ENCODE measurements at regions not wholly inside any gene's neighbourhood (a gene's known extent, or its start where the extent isn't known, plus 50 kb on each side); places are given as distances from the start of the nearest gene placed in this dataset.

DNA sequence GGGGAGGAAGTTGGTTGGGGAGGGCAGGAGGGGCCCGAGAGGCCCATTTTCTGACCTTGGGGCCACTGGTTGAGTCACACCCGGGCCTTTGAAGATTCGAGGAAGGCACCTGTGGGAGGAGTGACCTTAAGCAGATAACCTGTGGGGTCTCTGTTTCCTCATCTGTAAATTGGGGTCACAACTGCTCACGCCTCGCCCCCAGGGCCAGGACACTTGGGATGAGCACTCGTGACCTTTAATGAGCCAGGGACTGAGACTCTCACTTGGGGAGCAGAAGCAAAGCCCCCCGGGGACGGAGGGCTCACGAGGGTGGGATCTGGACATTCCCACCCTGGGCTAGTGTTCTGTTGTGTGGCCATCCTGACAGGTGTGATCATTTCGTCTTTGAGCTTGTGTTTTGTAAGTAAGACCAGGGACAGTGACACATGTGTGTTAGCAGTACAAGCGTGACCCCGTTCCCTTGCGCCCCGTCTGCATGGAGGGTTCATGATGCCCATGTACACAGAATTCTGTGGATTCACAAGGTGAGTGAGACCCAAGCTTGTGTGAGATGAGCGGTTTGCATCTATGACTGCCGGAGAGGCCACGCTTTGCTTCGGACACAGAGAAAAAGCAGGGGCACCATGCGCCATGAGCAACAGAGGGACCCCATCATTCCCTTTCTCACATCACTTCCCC is 79.3 kb upstream of the PMEPA1 start:
- TF ChIP-seq CTCF (conservative IDR thresholded peaks at IDR 0.05; ENCODE audit: low read depth, low read length), result no peak
- no peak for TF ChIP-seq EZH2 (IDR thresholded peaks at IDR 0.05; ENCODE audit: borderline replicate concordance, low read depth, low read length, poor library complexity, severe bottlenecking)
- Histone ChIP-seq H3K27me3 (replicated peaks; ENCODE audit: insufficient read depth, low read depth, low read length, poor library complexity) (no peaks in the 10 kb centered on the region), H3K36me3 (ENCODE audit: insufficient read depth, low read length, poor library complexity, severe bottlenecking) (no peaks in the 10 kb centered on the region), H3K27ac (ENCODE audit: low read depth, low read length, poor library complexity, severe bottlenecking) (no peak overlapping the region), H3K4me1 (ENCODE audit: insufficient read depth, low read length, poor library complexity, severe bottlenecking) (no peaks in the 10 kb centered on the region), H3K4me3 (ENCODE audit: low read depth, low read length, poor library complexity, severe bottlenecking) (no peak overlapping the region), H3K9me3 (ENCODE audit: low read depth, low read length, poor library complexity, severe bottlenecking) (no peaks in the 10 kb centered on the region)
- ChIA-PET CTCF (no interaction called here), POLR2A (ENCODE audit: low non-redundant PET) (no interaction called here)
- DNase-seq (ENCODE audit: low spot score), result no peak
- BruUV-seq (replicated peaks), result no TSS peak
- intact Hi-C loops (cut with micrococcal nuclease; ENCODE audit: unreplicated experiment), result no loop called here

DNA sequence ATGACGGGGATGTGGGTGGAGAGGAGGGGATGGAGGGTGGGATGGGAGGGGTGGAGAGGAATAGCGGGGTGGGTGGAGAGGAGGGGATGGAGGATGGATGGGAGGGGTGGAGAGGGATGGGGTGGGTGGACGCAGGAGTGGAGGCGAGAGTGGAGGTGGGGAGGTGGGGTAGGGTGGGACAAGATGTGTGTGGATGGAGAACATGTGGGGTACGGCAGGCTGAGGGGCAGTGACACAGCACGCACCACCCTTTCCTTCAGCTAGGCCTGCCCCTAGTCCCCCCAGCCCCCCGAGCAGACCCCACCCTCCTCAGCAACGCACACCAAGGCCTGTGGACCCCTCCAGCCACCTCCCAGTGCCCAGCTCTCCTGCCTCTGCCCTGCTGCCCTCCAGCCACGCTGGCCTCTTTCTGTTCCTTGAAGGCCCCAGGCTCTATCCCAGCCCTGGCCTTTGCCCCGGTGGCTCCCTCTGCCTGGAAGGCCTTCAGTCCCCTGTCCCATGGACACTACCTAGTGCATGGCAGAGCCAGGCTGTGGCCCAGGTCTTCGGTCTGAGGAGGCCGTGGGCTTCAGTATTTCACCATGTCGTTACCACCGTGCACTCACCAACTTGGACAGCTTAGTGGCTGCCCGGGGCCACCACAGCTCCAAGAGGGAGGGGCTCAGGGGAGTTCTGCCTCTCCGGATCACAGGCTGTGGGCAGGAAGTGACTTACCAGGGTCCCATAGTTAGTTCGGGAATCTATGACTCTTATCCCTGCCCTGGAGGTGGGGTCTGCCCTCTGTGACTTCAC is 78.4 kb upstream of the PMEPA1 start:
- intact Hi-C loops (cut with micrococcal nuclease; ENCODE audit: unreplicated experiment), result no loop called here
- DNase-seq (ENCODE audit: low spot score), result no peak
- no peak for TF ChIP-seq CTCF (conservative IDR thresholded peaks at IDR 0.05; ENCODE audit: low read depth, low read length)
- no peak for TF ChIP-seq EZH2 (IDR thresholded peaks at IDR 0.05; ENCODE audit: borderline replicate concordance, low read depth, low read length, poor library complexity, severe bottlenecking)
- Histone ChIP-seq H3K27ac (ENCODE audit: low read depth, low read length, poor library complexity, severe bottlenecking) (no peak overlapping the region), H3K27me3 (replicated peaks; ENCODE audit: insufficient read depth, low read depth, low read length, poor library complexity) (no peaks in the 10 kb centered on the region), H3K4me3 (ENCODE audit: low read depth, low read length, poor library complexity, severe bottlenecking) (no peak overlapping the region), H3K9me3 (ENCODE audit: low read depth, low read length, poor library complexity, severe bottlenecking) (no peaks in the 10 kb centered on the region), H3K4me1 (ENCODE audit: insufficient read depth, low read length, poor library complexity, severe bottlenecking) (no peaks in the 10 kb centered on the region), H3K36me3 (ENCODE audit: insufficient read depth, low read length, poor library complexity, severe bottlenecking) (no peaks in the 10 kb centered on the region)
- ChIA-PET CTCF (no interaction called here), POLR2A (ENCODE audit: low non-redundant PET) (no interaction called here)
- no TSS peak for BruUV-seq (replicated peaks)

DNA sequence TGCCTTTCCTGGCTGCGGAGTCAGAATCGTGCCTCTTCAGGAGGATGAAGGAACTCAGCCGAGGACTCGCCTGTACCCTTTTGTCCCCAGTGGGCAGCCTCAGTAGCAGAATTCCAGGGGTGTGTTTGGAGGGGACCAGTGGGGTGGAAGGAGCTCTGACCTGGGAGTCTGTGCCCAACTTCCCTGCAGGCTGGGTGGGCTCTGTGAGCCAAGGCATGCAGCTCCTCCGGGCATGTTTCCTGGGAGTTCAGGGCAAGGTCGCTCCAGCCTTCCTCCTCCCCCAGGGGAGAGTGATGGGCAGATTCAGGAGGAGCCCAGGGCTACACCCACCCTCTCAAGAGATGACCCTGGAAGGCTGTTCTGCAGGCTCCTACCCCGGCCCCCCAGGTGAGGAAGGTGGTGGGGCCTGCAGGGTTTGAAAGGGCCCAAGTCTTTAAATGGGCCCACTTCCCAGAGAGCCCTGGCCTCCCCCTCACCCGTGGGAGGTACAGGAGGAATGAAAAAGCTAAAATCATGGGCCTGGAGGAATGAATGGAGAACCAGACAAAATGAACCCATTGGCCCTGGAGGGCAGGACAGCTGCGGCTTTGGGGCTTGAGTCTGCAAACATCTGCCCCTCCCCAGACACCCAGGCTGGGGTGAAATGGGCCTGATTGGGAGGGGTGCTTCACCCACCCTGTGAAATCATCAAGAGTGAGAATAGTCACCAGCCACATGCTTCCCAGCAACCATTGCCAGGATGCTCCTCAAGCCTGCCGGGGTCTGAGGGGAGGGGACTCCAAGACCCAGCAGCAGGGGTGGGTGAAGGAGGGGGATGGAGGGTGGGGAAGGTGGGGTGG is 77.6 kb upstream of the PMEPA1 start:
- ChIA-PET CTCF (no interaction called here), POLR2A (ENCODE audit: low non-redundant PET) (no interaction called here)
- H3K4me3 ChIP-seq (ENCODE audit: low read depth, low read length, poor library complexity, severe bottlenecking), result no peak overlapping the region
- no peak for DNase-seq (ENCODE audit: low spot score)
- H3K9me3 ChIP-seq (ENCODE audit: low read depth, low read length, poor library complexity, severe bottlenecking), result no peaks in the 10 kb centered on the region
- TF ChIP-seq EZH2 (IDR thresholded peaks at IDR 0.05; ENCODE audit: borderline replicate concordance, low read depth, low read length, poor library complexity, severe bottlenecking), result no peak
- no peak for TF ChIP-seq CTCF (conservative IDR thresholded peaks at IDR 0.05; ENCODE audit: low read depth, low read length)
- H3K27me3 ChIP-seq (replicated peaks; ENCODE audit: insufficient read depth, low read depth, low read length, poor library complexity), result no peaks in the 10 kb centered on the region
- H3K27ac ChIP-seq (ENCODE audit: low read depth, low read length, poor library complexity, severe bottlenecking), result no peak overlapping the region
- H3K4me1 ChIP-seq (ENCODE audit: insufficient read depth, low read length, poor library complexity, severe bottlenecking), result no peaks in the 10 kb centered on the region
- H3K36me3 ChIP-seq (ENCODE audit: insufficient read depth, low read length, poor library complexity, severe bottlenecking), result no peaks in the 10 kb centered on the region
- no TSS peak for BruUV-seq (replicated peaks)
- intact Hi-C loops (cut with micrococcal nuclease; ENCODE audit: unreplicated experiment), result no loop called here
